ENCODE measurements at regions not wholly inside any gene's neighbourhood (a gene's known extent, or its start where the extent isn't known, plus 50 kb on each side); places are given as distances from the start of the nearest gene placed in this dataset.

GRCh38 chr13:76339649-76340048 is 546.6 kb downstream of the KCTD12 start:
- TF ChIP-seq CTCF (IDR thresholded peaks at IDR 0.05; ENCODE audit: low read depth, low read length, missing input control) (no peak), ZBTB33 (IDR thresholded peaks at IDR 0.05) (no peak)

All from liver (tissue), 2 donors.